SH-SY5Y (cell line): ENCODE measurements at regions not wholly inside any gene's neighbourhood (a gene's known extent, or its start where the extent isn't known, plus 50 kb on each side); places are given as distances from the start of the nearest gene placed in this dataset.

Source experiments
- GATA2 ChIP-seq: IDR thresholded peaks from 2 replicates; pipeline ENCODE4 v1.6.1; 2011; ENCODE audit warnings: mild to moderate bottlenecking, low read depth, low read length
- GATA3 ChIP-seq: IDR thresholded peaks from 2 replicates; pipeline ENCODE4 v1.6.1; 2011; ENCODE audit warnings: low read depth, mild to moderate bottlenecking, low read length, moderate library complexity

GRCh38 chr3:106756901-106757300 lies 620.3 kb upstream of the CCDC54 start:
- TF ChIP-seq GATA2 (no peak), GATA3 (no peak)
